Heart right ventricle (tissue), 16 donors: ENCODE measurements at regions not wholly inside any gene's neighbourhood (a gene's known extent, or its start where the extent isn't known, plus 50 kb on each side); places are given as distances from the start of the nearest gene placed in this dataset.

ENCODE experiments used
- ATAC-seq, 8 donors: fragments of 200-7000 bp; cut with Tn5 transposase; one replicate each; pipeline ENCODE4 v1.9.1; 2020; ENCODE audit warnings: mild to moderate bottlenecking in 8 of 8, moderate library complexity in 8 of 8, moderate number of reproducible peaks in 1 of 8
- DNase-seq, 2 donors: peaks; one replicate each; pipeline ENCODE4 v3.0.0-alpha.2; 2020
- H3K27ac ChIP-seq, 10 donors: fragments of 200-600 bp; sonication (generic) in 2 of 10; one replicate each; pipeline versions ENCODE4 v1.5.0 to v1.8.0; 2020 to 2022; ENCODE audit warnings: mild to moderate bottlenecking in 3 of 10
- H3K27me3 ChIP-seq, 7 donors: fragments of 200-600 bp; one replicate each; pipeline ENCODE4 v1.8.0; 2021 to 2022; ENCODE audit warnings: mild to moderate bottlenecking in 2 of 7
- H3K36me3 ChIP-seq, 9 donors: fragments of 200-600 bp; sonication (generic) in 1 of 9; one replicate each; pipeline versions ENCODE4 v1.5.0 to v1.8.0; 2020 to 2022; ENCODE audit warnings: mild to moderate bottlenecking in 2 of 9
- H3K4me1 ChIP-seq, 9 donors: fragments of 200-600 bp; sonication (generic) in 1 of 9; one replicate each; pipeline versions ENCODE4 v1.5.0 to v1.8.0; 2020 to 2022; ENCODE audit warnings: mild to moderate bottlenecking in 4 of 9
- H3K4me3 ChIP-seq, 10 donors: fragments of 200-600 bp; sonication (generic) in 2 of 10; one replicate each; pipeline versions ENCODE4 v1.5.0 to v1.8.0; 2020 to 2022; ENCODE audit warnings: mild to moderate bottlenecking in 7 of 10, moderate library complexity in 2 of 10
- H3K9me3 ChIP-seq, 11 donors: fragments of 200-600 bp in 10 of 11; sonication (generic) in 2 of 11; one replicate each; pipeline versions ENCODE4 v1.5.0 to v1.8.0; 2013 to 2022; ENCODE audit warnings: mild to moderate bottlenecking in 2 of 11, control low read depth in 1 of 11, moderate library complexity in 1 of 11
- CTCF ChIP-seq, 9 donors: fragments of 200-600 bp; sonication (generic) in 2 of 9; IDR thresholded peaks; one replicate each; pipeline versions ENCODE4 v1.5.0 to v1.8.0; 2021 to 2022; ENCODE audit warnings: antibody characterized with exemption in 9 of 9, mild to moderate bottlenecking in 5 of 9, moderate library complexity in 1 of 9
- WGBS, 2 donors: extraction: QIAGEN DNeasy Blood & Tissue Kit; methylation state at CpG; one replicate each; pipeline ENCODE4 v1.1.7; 2013; ENCODE audit warnings: inconsistent platforms in 1 of 2; 5-methylcytosine and 5-hydroxymethylcytosine counted together
- intact Hi-C, 10 donors: fragments of 100-400 bp; cut with DNase I; formaldehyde crosslinking; loops; one replicate each; pipeline versions ENCODE4 v1.11.1 to v1.14.2; 2022
- donor health status: Arrhythmogenic right ventricular cardiomyopathy.
- donor health status: ischemic (EF 13 %, LVEDD 7.1; RV severe dilation, severe dysfunction).
- donor health status: healthy with polysubstance abuse.
- donor health status: DM: no; HTN: yes; CAD: no.
- donor health status: DM: no; HTN: no; CAD: no.
- donor health status: ischemic (EF 25% LVEDD 6.9; RV normal size, moderate dysfunction).
- donor health status: ischemic (EF 25% LVEDD 5.7; RV mildly dilated, moderate dysfunction).
- donor health status: healthy.
- donor health status: DM: yes; HTN: yes; CAD: no.
- donor health status: Ischemic cardiomyopathy.
- donor health status: ischemic (EF 35%, LVEDD 5.7; RV mildly dilated, moderate dysfunction).
- donor health status: nonischemic (EF 11% LVEDD 7.7; RV severe dilation, severe dysfunction).
- donor health status: DM: yes; HTN: yes; CAD: no.
- donor health status: PGD.
- donor health status: ischemic (EF 29% LVEDD 5.4; RV normal size, mild dysfunction).
- donor health status: nonischemic (EF 23%, LVEDD 6.1; RV moderate dilation, normal function).

- intact Hi-C loops: no loop called here
- H3K9me3 ChIP-seq: peaks cover 0 to 10% (median 0%) of the 10 kb centered on the region in 11 donors
- H3K36me3 ChIP-seq: no peaks in the 10 kb centered on the region
- no peak overlapping the region for H3K4me3 ChIP-seq
- H3K4me1 ChIP-seq: peaks cover 0 to 6% (median 0%) of the 10 kb centered on the region in 9 donors
- no peak for DNase-seq
- H3K27me3 ChIP-seq: no peaks in the 10 kb centered on the region
- no peak for ATAC-seq
- WGBS, 2 donors: 69 to 70% methylated on average over 8 of the region's 8 CpGs
- H3K27ac ChIP-seq: no peak overlapping the region
- no peak for TF ChIP-seq CTCF (IDR thresholded peaks at IDR 0.05)
Measured at GRCh38 chr2:15688924-15689568, 97.4 kb downstream of the DDX1 start.

- H3K9me3 ChIP-seq: peaks cover 0 to 10% (median 0%) of the 10 kb centered on the region in 11 donors
- ATAC-seq: no peak
- DNase-seq: no peak
- H3K36me3 ChIP-seq: no peaks in the 10 kb centered on the region
- H3K27me3 ChIP-seq: no peaks in the 10 kb centered on the region
- peaks cover 0 to 6% (median 0%) of the 10 kb centered on the region in 9 donors for H3K4me1 ChIP-seq
- H3K4me3 ChIP-seq: no peak overlapping the region
- intact Hi-C loops: no loop called here
- no peak for TF ChIP-seq CTCF (IDR thresholded peaks at IDR 0.05)
- no peak overlapping the region for H3K27ac ChIP-seq
- 81 to 85% methylated on average over 10 of the region's 10 CpGs for WGBS, 2 donors
Measured at GRCh38 chr2:15689654-15690053, 98.0 kb downstream of the DDX1 start.

- peaks cover 0 to 6% (median 0%) of the 10 kb centered on the region in 9 donors for H3K4me1 ChIP-seq
- H3K36me3 ChIP-seq: no peaks in the 10 kb centered on the region
- peak in 1 of 8 donors; percentile 17 for ATAC-seq
- no peak for TF ChIP-seq CTCF (IDR thresholded peaks at IDR 0.05)
- WGBS, 2 donors: 90 to 92% methylated on average over 12 of the region's 12 CpGs
- intact Hi-C loops: no loop called here
- H3K27ac ChIP-seq: no peak overlapping the region
- no peak overlapping the region for H3K4me3 ChIP-seq
- DNase-seq: no peak
- H3K27me3 ChIP-seq: no peaks in the 10 kb centered on the region
- no peaks in the 10 kb centered on the region for H3K9me3 ChIP-seq
Measured at GRCh38 chr2:15691586-15692310, 100.1 kb downstream of the DDX1 start.

GRCh38 chr2:15692551-15693377 lies 101.1 kb downstream of the DDX1 start:
- intact Hi-C loops: no loop called here
- Histone ChIP-seq H3K9me3 (no peaks in the 10 kb centered on the region), H3K27ac (no peak overlapping the region), H3K36me3 (no peaks in the 10 kb centered on the region), H3K27me3 (no peaks in the 10 kb centered on the region), H3K4me3 (no peak overlapping the region), H3K4me1 (peaks cover 0 to 6% (median 0%) of the 10 kb centered on the region in 9 donors)
- WGBS, 2 donors: 92 to 95% methylated on average over 15 of the region's 15 CpGs
- TF ChIP-seq CTCF (IDR thresholded peaks at IDR 0.05): no peak
- no peak for DNase-seq
- ATAC-seq: no peak
